ENCODE measurements at regions not wholly inside any gene's neighbourhood (a gene's known extent, or its start where the extent isn't known, plus 50 kb on each side); places are given as distances from the start of the nearest gene placed in this dataset.
"Not testable (repeated sequence)": the region's sequence is repeated elsewhere in the genome, so short reads cannot be mapped to it uniquely, and the experiment has no call there.

GRCh38 chr7:359226-359765 lies 69.3 kb downstream of the FOXL3 start:
- no peak for DNase-seq
- Histone ChIP-seq H3K36me3 (ENCODE audit: low read depth, missing control alignments) (no peaks in the 10 kb centered on the region), H3K27ac (no peak overlapping the region), H3K4me1 (peaks cover 8% of the 10 kb centered on the region), H3K27me3 (no peaks in the 10 kb centered on the region), H3K9me3 (no peaks in the 10 kb centered on the region), H3K4me3 (no peak overlapping the region)
- TF ChIP-seq POLR2A (IDR thresholded peaks at IDR 0.05) (no peak), CTCF (IDR thresholded peaks at IDR 0.05) (no peak)
- 82 to 85% methylated on average over 17 to 19 of the region's 19 CpGs for WGBS, 2 donors
- intact Hi-C loops (cut with DNase I; ENCODE audit: low total_unique reads), result no loop called here

- intact Hi-C loops (cut with DNase I; ENCODE audit: low total_unique reads), result no loop called here
- Histone ChIP-seq H3K4me3 (no peak overlapping the region), H3K9me3 (no peaks in the 10 kb centered on the region), H3K27ac (no peak overlapping the region), H3K36me3 (ENCODE audit: low read depth, missing control alignments) (no peaks in the 10 kb centered on the region), H3K4me1 (peaks cover 8% of the 10 kb centered on the region), H3K27me3 (no peaks in the 10 kb centered on the region)
- DNase-seq, result no peak
- WGBS, 2 donors, result 83% methylated on average over 19 to 25 of the region's 25 CpGs
- TF ChIP-seq CTCF (IDR thresholded peaks at IDR 0.05) (no peak), POLR2A (IDR thresholded peaks at IDR 0.05) (no peak)
Observed at GRCh38 chr7:359766-360361, 69.9 kb downstream of the FOXL3 start.

GRCh38 chr7:360454-361100 lies 70.6 kb downstream of the FOXL3 start:
- H3K27ac ChIP-seq, result no peak overlapping the region
- peaks cover 8% of the 10 kb centered on the region for H3K4me1 ChIP-seq
- 80 to 85% methylated on average over 38 to 39 of the region's 39 CpGs for WGBS, 2 donors
- intact Hi-C loops (cut with DNase I; ENCODE audit: low total_unique reads), result no loop called here
- no peak for TF ChIP-seq CTCF (IDR thresholded peaks at IDR 0.05)
- TF ChIP-seq POLR2A (IDR thresholded peaks at IDR 0.05), result no peak
- H3K4me3 ChIP-seq, result no peak overlapping the region
- no peaks in the 10 kb centered on the region for H3K36me3 ChIP-seq (ENCODE audit: low read depth, missing control alignments)
- H3K27me3 ChIP-seq, result no peaks in the 10 kb centered on the region
- no peak for DNase-seq
- H3K9me3 ChIP-seq, result no peaks in the 10 kb centered on the region

GRCh38 chr7:361182-361581 lies 71.2 kb downstream of the FOXL3 start:
- H3K27ac ChIP-seq; H3K27me3 ChIP-seq; H3K36me3 ChIP-seq (ENCODE audit: low read depth, missing control alignments); H3K4me3 ChIP-seq; H3K9me3 ChIP-seq; intact Hi-C loops (cut with DNase I; ENCODE audit: low total_unique reads); H3K4me1 ChIP-seq; DNase-seq: not testable (repeated sequence)
- WGBS, 2 donors, result 56 to 60% methylated on average over 15 to 17 of the region's 20 CpGs

GRCh38 chr7:361680-362401 lies 71.9 kb downstream of the FOXL3 start:
- no peak for DNase-seq
- no peak overlapping the region for H3K27ac ChIP-seq
- intact Hi-C loops (cut with DNase I; ENCODE audit: low total_unique reads), result no loop called here
- WGBS, 2 donors, result 55 to 72% methylated on average over 12 to 14 of the region's 18 CpGs
- H3K4me3 ChIP-seq, result no peak overlapping the region
- no peaks in the 10 kb centered on the region for H3K9me3 ChIP-seq
- no peaks in the 10 kb centered on the region for H3K27me3 ChIP-seq
- TF ChIP-seq POLR2A (IDR thresholded peaks at IDR 0.05) (no peak), CTCF (IDR thresholded peaks at IDR 0.05) (no peak)
- H3K36me3 ChIP-seq (ENCODE audit: low read depth, missing control alignments), result no peaks in the 10 kb centered on the region
- H3K4me1 ChIP-seq, result peaks cover 8% of the 10 kb centered on the region
